Astrocyte (in vitro differentiated cells and primary cell): ENCODE measurements at regions not wholly inside any gene's neighbourhood (a gene's known extent, or its start where the extent isn't known, plus 50 kb on each side); places are given as distances from the start of the nearest gene placed in this dataset.

Source experiments
- CTCF ChIP-seq: IDR thresholded peaks from 2 replicates; pipeline ENCODE4 v1.5.1; 2011; ENCODE audit warnings: low read depth, mild to moderate bottlenecking, inconsistent platforms, low read length, moderate library complexity; ENCODE audit not compliant: insufficient read depth
- EZH2 ChIP-seq: IDR thresholded peaks from 2 replicates; pipeline ENCODE4 v1.6.1; 2012; ENCODE audit warnings: mild to moderate bottlenecking, low read length, inconsistent platforms; ENCODE audit not compliant: insufficient read depth

- TF ChIP-seq CTCF: peak; percentile 27
- no peak for TF ChIP-seq EZH2
These were observed 67.6 kb upstream of the SLC7A3 start for GRCh38 chrX:70998411-70999027.
